GM18507 (cell line): ENCODE measurements at regions not wholly inside any gene's neighbourhood (a gene's known extent, or its start where the extent isn't known, plus 50 kb on each side); places are given as distances from the start of the nearest gene placed in this dataset.

Experiments
- DNase-seq: peaks from one replicate; pipeline ENCODE4 v3.0.0; 2011; ENCODE audit warnings: low read depth; ENCODE audit not compliant: insufficient read length; ENCODE audit errors: extremely low spot score
- FAIRE-seq: peaks from 2 replicates; lab custom pipeline; 2011; peaks lifted over from hg19 to GRCh38; lab: Jason Lieb, UNC

GRCh38 chr13:21813844-21814243, 143.0 kb downstream of the FGF9 start:
- DNase-seq (no peak), FAIRE-seq (no peak)

- DNase-seq = no peak
- FAIRE-seq = no peak
These were observed 143.7 kb downstream of the FGF9 start for GRCh38 chr13:21814604-21815003.

GRCh38 chr13:21817878-21818277, 147.0 kb downstream of the FGF9 start:
- no peak for FAIRE-seq
- DNase-seq = no peak

- no peak for DNase-seq
- no peak for FAIRE-seq
These were observed 151.2 kb downstream of the FGF9 start for GRCh38 chr13:21822029-21822428.

- DNase-seq (no peak), FAIRE-seq (no peak)
These were observed 152.5 kb downstream of the FGF9 start for GRCh38 chr13:21823416-21823815.

- FAIRE-seq (no peak), DNase-seq (no peak)
These were observed 153.1 kb downstream of the FGF9 start for GRCh38 chr13:21823949-21824348.

- no peak for DNase-seq
- FAIRE-seq = no peak
These were observed 154.3 kb downstream of the FGF9 start for GRCh38 chr13:21825186-21825585.

GRCh38 chr13:21825801-21826200, 154.9 kb downstream of the FGF9 start:
- FAIRE-seq (no peak), DNase-seq (no peak)

GRCh38 chr13:21826214-21827015, 155.5 kb downstream of the FGF9 start:
- FAIRE-seq = no peak
- DNase-seq = no peak

- FAIRE-seq = no peak
- no peak for DNase-seq
These were observed 160.9 kb downstream of the FGF9 start for GRCh38 chr13:21831654-21832324.

- no peak for DNase-seq
- FAIRE-seq = no peak
These were observed 163.0 kb downstream of the FGF9 start for GRCh38 chr13:21833921-21834320.

GRCh38 chr13:21834521-21834920, 163.6 kb downstream of the FGF9 start:
- FAIRE-seq (no peak), DNase-seq (no peak)

- FAIRE-seq (no peak), DNase-seq (no peak)
These were observed 166.4 kb downstream of the FGF9 start for GRCh38 chr13:21837288-21837687.

- no peak for FAIRE-seq
- DNase-seq = no peak
These were observed 167.1 kb downstream of the FGF9 start for GRCh38 chr13:21837841-21838551.

- FAIRE-seq = no peak
- no peak for DNase-seq
These were observed 175.7 kb downstream of the FGF9 start for GRCh38 chr13:21846605-21847004.

- DNase-seq (no peak), FAIRE-seq (peak; percentile 51)
These were observed 178.4 kb downstream of the FGF9 start for GRCh38 chr13:21849323-21849722.

GRCh38 chr13:21850013-21851006, 179.4 kb downstream of the FGF9 start:
- FAIRE-seq (no peak), DNase-seq (no peak)

GRCh38 chr13:21852043-21852442, 181.2 kb downstream of the FGF9 start:
- FAIRE-seq (no peak), DNase-seq (no peak)

- FAIRE-seq (no peak), DNase-seq (no peak)
These were observed 182.9 kb downstream of the FGF9 start for GRCh38 chr13:21853779-21854178.
